ENCODE measurements at regions not wholly inside any gene's neighbourhood (a gene's known extent, or its start where the extent isn't known, plus 50 kb on each side); places are given as distances from the start of the nearest gene placed in this dataset.

DNA sequence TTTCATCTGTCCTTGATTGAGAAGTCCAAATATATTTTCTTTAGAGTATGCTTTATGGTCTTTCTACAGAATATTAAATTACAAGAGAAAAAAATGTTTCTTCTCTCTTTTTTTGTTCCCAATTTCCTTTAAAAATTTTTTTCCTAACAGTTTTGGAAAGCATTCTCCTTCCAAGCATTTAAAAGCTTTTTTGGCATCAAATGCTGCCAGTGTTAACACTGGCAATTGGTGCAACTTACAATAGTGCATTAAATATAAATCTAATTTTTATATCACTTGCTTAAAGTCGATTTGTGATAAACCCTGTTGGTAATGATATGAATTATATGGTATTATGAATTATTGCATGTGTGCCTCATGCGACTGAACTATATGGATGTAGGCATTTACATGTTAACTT is 165.9 kb upstream of the ELL2 start:
- H3K9me3 ChIP-seq (ENCODE audit: control insufficient read depth, insufficient read depth, low read depth, low read length): no peaks in the 10 kb centered on the region
- peaks cover 7% of the 10 kb centered on the region; the same call in 1 of the 2 replicates for H3K4me1 ChIP-seq (ENCODE audit: control insufficient read depth, insufficient read depth, low read length)
- CTCF ChIA-PET: no interaction called here
- H3K36me3 ChIP-seq (ENCODE audit: control insufficient read depth in 2 of 2, insufficient read depth in 1 of 2, low read length in 2 of 2): no peaks in the 10 kb centered on the region
- no peak overlapping the region for H3K27ac ChIP-seq (ENCODE audit: extremely low read depth, low read depth, low read length)
- TF ChIP-seq ZNF354C (tag by site-specific recombination; IDR thresholded peaks at IDR 0.05; ENCODE audit: borderline replicate concordance, low read depth) (no peak), ZNF776 (tag by site-specific recombination; IDR thresholded peaks at IDR 0.05; ENCODE audit: borderline replicate concordance) (no peak), RBAK (tag by site-specific recombination; IDR thresholded peaks at IDR 0.05) (no peak), ZSCAN23 (tag by site-specific recombination; IDR thresholded peaks at IDR 0.05) (no peak), ZBTB8A (tag by site-specific recombination; IDR thresholded peaks at IDR 0.05) (no peak), ZBTB26 (tag by site-specific recombination; optimal IDR thresholded peaks at IDR 0.05) (no peak), ZNF19 (tag by site-specific recombination; IDR thresholded peaks at IDR 0.05; ENCODE audit: low read depth) (no peak), ZNF660 (tag by site-specific recombination; IDR thresholded peaks at IDR 0.05) (no peak), ZNF18 (tag by site-specific recombination; IDR thresholded peaks at IDR 0.05) (no peak), ZNF48 (tag by site-specific recombination; IDR thresholded peaks at IDR 0.05) (no peak), ZNF416 (tag by site-specific recombination; IDR thresholded peaks at IDR 0.05) (no peak), ZNF274 (IDR thresholded peaks at IDR 0.05; ENCODE audit: low read length) (no peak), ZNF274 (tag by site-specific recombination; IDR thresholded peaks at IDR 0.05; ENCODE audit: borderline replicate concordance) (no peak), ZNF114 (tag by site-specific recombination; IDR thresholded peaks at IDR 0.05) (no peak), ZBTB1 (tag by site-specific recombination; IDR thresholded peaks at IDR 0.05) (no peak), MEIS1 (CRISPR knock-in tag; IDR thresholded peaks at IDR 0.05; ENCODE audit: borderline replicate concordance) (no peak)
- TF ChIP-seq, protein P1, sequence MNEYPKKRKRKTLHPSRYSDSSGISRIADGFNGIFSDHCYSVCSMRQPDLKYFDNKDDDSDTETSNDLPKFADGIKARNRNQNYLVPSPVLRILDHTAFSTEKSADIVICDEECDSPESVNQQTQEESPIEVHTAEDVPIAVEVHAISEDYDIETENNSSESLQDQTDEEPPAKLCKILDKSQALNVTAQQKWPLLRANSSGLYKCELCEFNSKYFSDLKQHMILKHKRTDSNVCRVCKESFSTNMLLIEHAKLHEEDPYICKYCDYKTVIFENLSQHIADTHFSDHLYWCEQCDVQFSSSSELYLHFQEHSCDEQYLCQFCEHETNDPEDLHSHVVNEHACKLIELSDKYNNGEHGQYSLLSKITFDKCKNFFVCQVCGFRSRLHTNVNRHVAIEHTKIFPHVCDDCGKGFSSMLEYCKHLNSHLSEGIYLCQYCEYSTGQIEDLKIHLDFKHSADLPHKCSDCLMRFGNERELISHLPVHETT (tag by site-specific recombination; IDR thresholded peaks at IDR 0.05): no peak
- POLR2A ChIA-PET: no interaction called here
- H3K4me3 ChIP-seq (ENCODE audit: low read depth, low read length): no peak overlapping the region

- no peak overlapping the region for H3K4me3 ChIP-seq (ENCODE audit: low read depth, low read length)
- no peaks in the 10 kb centered on the region for H3K36me3 ChIP-seq (ENCODE audit: control insufficient read depth in 2 of 2, insufficient read depth in 1 of 2, low read length in 2 of 2)
- POLR2A ChIA-PET: no interaction called here
- CTCF ChIA-PET: no interaction called here
- peaks cover 7% of the 10 kb centered on the region; the same call in 1 of the 2 replicates for H3K4me1 ChIP-seq (ENCODE audit: control insufficient read depth, insufficient read depth, low read length)
- no peaks in the 10 kb centered on the region for H3K9me3 ChIP-seq (ENCODE audit: control insufficient read depth, insufficient read depth, low read depth, low read length)
- no peak overlapping the region for H3K27ac ChIP-seq (ENCODE audit: extremely low read depth, low read depth, low read length)
- TF ChIP-seq ZNF280C (tag by site-specific recombination; IDR thresholded peaks at IDR 0.05): no peak
- TF ChIP-seq ZNF26 (tag by site-specific recombination; IDR thresholded peaks at IDR 0.05): no peak
- no peak for TF ChIP-seq ZNF791 (tag by site-specific recombination; IDR thresholded peaks at IDR 0.05)
- no peak for TF ChIP-seq ZBTB44 (tag by site-specific recombination; IDR thresholded peaks at IDR 0.05)
- TF ChIP-seq PRDM1 (tag by site-specific recombination; IDR thresholded peaks at IDR 0.05): no peak
- TF ChIP-seq, protein P2, sequence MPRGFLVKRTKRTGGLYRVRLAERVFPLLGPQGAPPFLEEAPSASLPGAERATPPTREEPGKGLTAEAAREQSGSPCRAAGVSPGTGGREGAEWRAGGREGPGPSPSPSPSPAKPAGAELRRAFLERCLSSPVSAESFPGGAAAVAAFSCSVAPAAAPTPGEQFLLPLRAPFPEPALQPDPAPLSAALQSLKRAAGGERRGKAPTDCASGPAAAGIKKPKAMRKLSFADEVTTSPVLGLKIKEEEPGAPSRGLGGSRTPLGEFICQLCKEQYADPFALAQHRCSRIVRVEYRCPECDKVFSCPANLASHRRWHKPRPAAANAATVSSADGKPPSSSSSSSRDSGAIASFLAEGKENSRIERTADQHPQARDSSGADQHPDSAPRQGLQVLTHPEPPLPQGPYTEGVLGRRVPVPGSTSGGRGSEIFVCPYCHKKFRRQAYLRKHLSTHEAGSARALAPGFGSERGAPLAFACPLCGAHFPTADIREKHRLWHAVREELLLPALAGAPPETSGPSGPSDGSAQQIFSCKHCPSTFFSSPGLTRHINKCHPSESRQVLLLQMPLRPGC (tag by site-specific recombination; IDR thresholded peaks at IDR 0.05): no peak
- no peak for TF ChIP-seq KLF10 (tag by site-specific recombination; IDR thresholded peaks at IDR 0.05)
- 0 out of 2 replicates have a peak, but pooled peaks have one; percentile 11 for TF ChIP-seq ZNF366 (tag by site-specific recombination; conservative IDR thresholded peaks at IDR 0.05)
Measured at GRCh38 chr5:96125231-96125891, 163.7 kb upstream of the ELL2 start.
